NOMO-1 treated with dmso at 0.1 percent for 144 hours (cell line): ENCODE measurements at regions not wholly inside any gene's neighbourhood (a gene's known extent, or its start where the extent isn't known, plus 50 kb on each side); places are given as distances from the start of the nearest gene placed in this dataset.

Experiments
- DNase-seq: peaks from one replicate; lab custom pipeline; 2025; ENCODE audit not compliant: unreplicated experiment; lab: John Stamatoyannopoulos, UW

GRCh38 chr12:105835580-105836241 is 303.0 kb downstream of the NUAK1 start:
- DNase-seq: peak; percentile 66

- no peak for DNase-seq
These were observed 302.5 kb downstream of the NUAK1 start for GRCh38 chr12:105836242-105836622.

GRCh38 chr12:105839629-105840127 is 299.1 kb downstream of the NUAK1 start:
- no peak for DNase-seq

- DNase-seq: no peak
These were observed 298.4 kb downstream of the NUAK1 start for GRCh38 chr12:105840384-105840783.

GRCh38 chr12:105841840-105842239 is 296.9 kb downstream of the NUAK1 start:
- no peak for DNase-seq

- no peak for DNase-seq
These were observed 295.2 kb downstream of the NUAK1 start for GRCh38 chr12:105843561-105843960.

GRCh38 chr12:105843986-105844760 is 294.6 kb downstream of the NUAK1 start:
- no peak for DNase-seq

GRCh38 chr12:105846331-105846730 is 292.4 kb downstream of the NUAK1 start:
- no peak for DNase-seq

- no peak for DNase-seq
These were observed 291.7 kb downstream of the NUAK1 start for GRCh38 chr12:105847068-105847467.

- DNase-seq: no peak
These were observed 290.5 kb downstream of the NUAK1 start for GRCh38 chr12:105848286-105848685.

GRCh38 chr12:105850103-105850968 is 288.4 kb downstream of the NUAK1 start:
- DNase-seq: no peak

- DNase-seq: no peak
These were observed 286.3 kb downstream of the NUAK1 start for GRCh38 chr12:105852496-105852895.

- no peak for DNase-seq
These were observed 285.8 kb downstream of the NUAK1 start for GRCh38 chr12:105852951-105853350.

GRCh38 chr12:105854071-105854470 is 284.7 kb downstream of the NUAK1 start:
- DNase-seq: no peak

- DNase-seq: no peak
These were observed 283.2 kb downstream of the NUAK1 start for GRCh38 chr12:105855361-105856047.

GRCh38 chr12:105856048-105856405 is 282.7 kb downstream of the NUAK1 start:
- DNase-seq: no peak

- DNase-seq: no peak
These were observed 279.6 kb downstream of the NUAK1 start for GRCh38 chr12:105858981-105859710.

- no peak for DNase-seq
These were observed 278.1 kb downstream of the NUAK1 start for GRCh38 chr12:105860561-105861207.

- DNase-seq: no peak
These were observed 277.5 kb downstream of the NUAK1 start for GRCh38 chr12:105861227-105861626.
